ENCODE measurements at regions not wholly inside any gene's neighbourhood (a gene's known extent, or its start where the extent isn't known, plus 50 kb on each side); places are given as distances from the start of the nearest gene placed in this dataset.

DNA sequence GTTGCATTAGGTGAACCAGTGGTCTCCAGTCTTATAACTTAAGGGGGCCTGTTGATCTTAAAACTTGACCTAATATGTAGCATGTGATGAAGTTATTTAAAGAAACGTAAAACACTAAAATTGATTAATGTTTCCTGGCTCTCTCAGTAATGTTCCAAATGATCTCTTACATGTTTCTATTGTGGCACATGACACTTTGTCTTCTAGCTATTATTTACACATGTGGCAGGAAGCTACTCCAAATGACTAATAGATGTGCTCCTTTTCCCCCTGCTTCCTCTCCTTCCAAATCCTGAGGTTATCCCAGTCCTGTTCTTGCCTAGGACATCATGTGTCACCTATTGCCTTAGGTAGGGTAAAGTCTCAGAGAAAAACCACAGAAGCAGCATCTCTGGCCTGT, 89.4 kb downstream of the FAS start:
- H3K9me1 ChIP-seq (ENCODE audit: control insufficient read depth, extremely low read depth, insufficient read depth, low read length): no peaks in the 10 kb centered on the region
- no peaks in the 10 kb centered on the region for H4K20me1 ChIP-seq (ENCODE audit: control insufficient read depth, extremely low read depth, insufficient read depth, low read length)
- H3K27ac ChIP-seq (ENCODE audit: control insufficient read depth, insufficient read depth, low read length): no peak overlapping the region
- DNase-seq (ENCODE audit: low read depth, low spot score): no peak
- H3K27me3 ChIP-seq (ENCODE audit: control insufficient read depth, extremely low read depth, insufficient read depth, low read length): no peaks in the 10 kb centered on the region
- H3K4me3 ChIP-seq (ENCODE audit: control insufficient read depth in 2 of 3, extremely low read depth in 1 of 3, insufficient read depth in 2 of 3, low read depth in 1 of 3, low read length in 3 of 3): no peak overlapping the region
- H3K36me3 ChIP-seq (ENCODE audit: control insufficient read depth in 2 of 2, extremely low read depth in 1 of 2, insufficient read depth in 2 of 2, low read length in 2 of 2): no peaks in the 10 kb centered on the region
- no peak overlapping the region for H3K9ac ChIP-seq (ENCODE audit: control insufficient read depth, extremely low read depth, insufficient read depth, low read length)
- H2AFZ ChIP-seq (ENCODE audit: control insufficient read depth, low read length): no peak overlapping the region
- dilution Hi-C loops (cut with MboI; ENCODE audit: extremely low pct_ligation_motif_present, low sequenced_read_pairs): no loop called here
- no peak overlapping the region for H3K4me2 ChIP-seq (ENCODE audit: control insufficient read depth, extremely low read depth, insufficient read depth, low read depth, low read length)
- no peaks in the 10 kb centered on the region for H3K79me2 ChIP-seq (ENCODE audit: control insufficient read depth, insufficient read depth, low read length)
- H3K9me3 ChIP-seq (ENCODE audit: control insufficient read depth, low read depth, low read length): no peaks in the 10 kb centered on the region
- no peak for FAIRE-seq
- no peak for TF ChIP-seq EZH2 (IDR thresholded peaks at IDR 0.05; ENCODE audit: low read length)
- TF ChIP-seq CTCF (optimal IDR thresholded peaks at IDR 0.05 in 1 of 3, IDR thresholded peaks at IDR 0.05 in 1 of 3, conservative IDR thresholded peaks at IDR 0.05 in 1 of 3; ENCODE audit: extremely low read depth in 1 of 3, insufficient read depth in 2 of 3, low read length in 3 of 3): no peak
- peaks cover 4% of the 10 kb centered on the region for H3K4me1 ChIP-seq (ENCODE audit: control insufficient read depth, extremely low read depth, insufficient read depth, low read length)

DNA sequence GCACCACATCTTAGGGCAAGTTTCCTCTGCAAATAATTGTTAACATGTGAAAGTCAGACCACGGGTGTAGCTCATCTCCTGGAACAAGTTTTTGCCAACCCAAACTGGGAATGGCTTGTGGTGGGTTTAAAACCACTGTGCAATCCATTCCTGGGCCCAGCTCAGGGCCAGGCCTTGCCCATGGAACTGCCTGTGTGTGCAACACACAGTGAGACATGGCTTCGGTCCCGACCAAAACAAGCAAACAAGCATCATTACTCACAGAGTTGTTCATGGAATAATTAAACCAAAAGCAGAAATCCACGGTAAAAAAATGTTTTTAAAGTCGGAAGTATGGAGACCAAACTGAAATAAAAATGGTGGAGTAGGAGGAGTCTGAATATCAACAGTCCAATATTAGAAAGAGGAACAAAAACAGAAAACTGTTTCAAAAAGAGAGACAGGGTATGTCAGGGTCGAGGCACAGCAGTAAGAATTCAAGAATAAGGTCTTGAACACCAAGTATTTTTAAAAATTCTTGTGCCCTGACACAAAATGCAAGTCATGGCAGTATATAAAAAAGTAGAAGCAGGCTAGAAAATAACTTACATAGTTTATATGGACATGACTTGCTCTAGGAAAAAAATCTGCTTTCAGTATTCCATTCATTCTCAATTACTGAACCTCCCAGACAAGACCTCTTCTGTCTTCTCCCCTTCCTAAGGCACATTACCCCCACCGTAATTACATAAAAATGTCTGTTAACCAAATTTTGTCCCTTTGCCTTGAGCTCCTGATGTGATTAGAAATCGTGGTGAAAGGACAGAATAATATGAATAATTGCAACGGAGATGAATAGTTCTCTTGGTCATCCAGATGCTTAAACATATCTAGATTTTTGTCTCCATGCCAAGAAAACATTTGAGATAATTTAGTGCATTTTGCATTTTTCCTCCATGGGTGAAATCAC, 88.4 kb downstream of the FAS start:
- no peak for DNase-seq (ENCODE audit: low read depth, low spot score)
- Histone ChIP-seq H3K4me1 (ENCODE audit: control insufficient read depth, extremely low read depth, insufficient read depth, low read length) (peaks cover 4% of the 10 kb centered on the region), H3K27me3 (ENCODE audit: control insufficient read depth, extremely low read depth, insufficient read depth, low read length) (no peaks in the 10 kb centered on the region), H3K9ac (ENCODE audit: control insufficient read depth, extremely low read depth, insufficient read depth, low read length) (no peak overlapping the region), H3K4me3 (ENCODE audit: control insufficient read depth in 2 of 3, extremely low read depth in 1 of 3, insufficient read depth in 2 of 3, low read depth in 1 of 3, low read length in 3 of 3) (no peak overlapping the region), H3K9me1 (ENCODE audit: control insufficient read depth, extremely low read depth, insufficient read depth, low read length) (no peaks in the 10 kb centered on the region), H3K36me3 (ENCODE audit: control insufficient read depth in 2 of 2, extremely low read depth in 1 of 2, insufficient read depth in 2 of 2, low read length in 2 of 2) (no peaks in the 10 kb centered on the region), H3K9me3 (ENCODE audit: control insufficient read depth, low read depth, low read length) (no peaks in the 10 kb centered on the region), H4K20me1 (ENCODE audit: control insufficient read depth, extremely low read depth, insufficient read depth, low read length) (no peaks in the 10 kb centered on the region), H3K79me2 (ENCODE audit: control insufficient read depth, insufficient read depth, low read length) (no peaks in the 10 kb centered on the region), H3K4me2 (ENCODE audit: control insufficient read depth, extremely low read depth, insufficient read depth, low read depth, low read length) (no peak overlapping the region), H3K27ac (ENCODE audit: control insufficient read depth, insufficient read depth, low read length) (no peak overlapping the region), H2AFZ (ENCODE audit: control insufficient read depth, low read length) (no peak overlapping the region)
- FAIRE-seq: no peak
- TF ChIP-seq CTCF (optimal IDR thresholded peaks at IDR 0.05 in 1 of 3, IDR thresholded peaks at IDR 0.05 in 1 of 3, conservative IDR thresholded peaks at IDR 0.05 in 1 of 3; ENCODE audit: extremely low read depth in 1 of 3, insufficient read depth in 2 of 3, low read length in 3 of 3): no peak
- dilution Hi-C loops (cut with MboI; ENCODE audit: extremely low pct_ligation_motif_present, low sequenced_read_pairs): no loop called here
